A673 (cell line): ENCODE measurements at regions not wholly inside any gene's neighbourhood (a gene's known extent, or its start where the extent isn't known, plus 50 kb on each side); places are given as distances from the start of the nearest gene placed in this dataset.

Experiments
- BruUV-seq: library from RNA; stranded (reverse); fragments of 400-500 nt; replicated peaks from 2 replicates; lab custom pipeline; 2021; lab: Mats Ljungman, UMichigan
- CTCF ChIA-PET: fragments of 300-600 bp; sonication (Branson Sonifier 250); formaldehyde crosslinking; loops from one replicate; lab custom pipeline; 2022; ENCODE audit warnings: antibody characterized with exemption; lab: Charles Lee
- POLR2A ChIA-PET: fragments of 300-600 bp; sonication (Branson Sonifier 250); formaldehyde crosslinking; loops from one replicate; lab custom pipeline; 2022; ENCODE audit warnings: antibody characterized with exemption; ENCODE audit not compliant: low non-redundant PET; lab: Charles Lee
- DNase-seq: peaks from one replicate; pipeline ENCODE4 v3.0.0-alpha.2; 2015; ENCODE audit warnings: low spot score
- H3K27ac ChIP-seq: fragments of 200-600 bp; sonication (generic); 2 replicates; pipeline ENCODE4 v1.5.1; 2016; ENCODE audit warnings: mixed run types, low read depth, mild to moderate bottlenecking, mixed read lengths, antibody characterized with exemption, low read length; ENCODE audit not compliant: poor library complexity, severe bottlenecking
- H3K27me3 ChIP-seq: fragments of 200-600 bp; sonication (generic); replicated peaks from 2 replicates; pipeline ENCODE4 v1.6.1; 2017; ENCODE audit warnings: mixed run types, low read depth, mild to moderate bottlenecking, mixed read lengths, antibody characterized with exemption, low read length; ENCODE audit not compliant: insufficient read depth, poor library complexity
- H3K36me3 ChIP-seq: fragments of 200-600 bp; sonication (generic); 2 replicates; pipeline ENCODE4 v1.6.1; 2016; ENCODE audit warnings: mixed run types, mild to moderate bottlenecking, mixed read lengths, antibody characterized with exemption, low read length; ENCODE audit not compliant: insufficient read depth, poor library complexity, severe bottlenecking
- H3K4me1 ChIP-seq: fragments of 200-600 bp; sonication (generic); 2 replicates; pipeline ENCODE4 v1.6.1; 2017; ENCODE audit warnings: mixed run types, mild to moderate bottlenecking, mixed read lengths, antibody characterized with exemption, low read length; ENCODE audit not compliant: insufficient read depth, poor library complexity, severe bottlenecking
- H3K4me3 ChIP-seq: fragments of 200-600 bp; sonication (generic); 2 replicates; pipeline ENCODE4 v1.5.1; 2016; ENCODE audit warnings: low read depth, mixed run types, mild to moderate bottlenecking, mixed read lengths, low read length; ENCODE audit not compliant: poor library complexity, severe bottlenecking
- H3K9me3 ChIP-seq: fragments of 200-600 bp; sonication (generic); 2 replicates; pipeline ENCODE4 v1.6.1; 2016; ENCODE audit warnings: mixed run types, low read depth, mild to moderate bottlenecking, mixed read lengths, antibody characterized with exemption, low read length; ENCODE audit not compliant: poor library complexity, severe bottlenecking
- EZH2 ChIP-seq: fragments of 200-600 bp; sonication (generic); IDR thresholded peaks from 2 replicates; pipeline ENCODE4 v1.6.1; 2017; ENCODE audit warnings: borderline replicate concordance, low read depth, mild to moderate bottlenecking, mixed read lengths, antibody characterized with exemption, low read length; ENCODE audit not compliant: poor library complexity, severe bottlenecking
- intact Hi-C: fragments of 100-400 bp; cut with micrococcal nuclease; formaldehyde crosslinking; loops from one replicate; pipeline ENCODE4 v1.10.0; 2022; ENCODE audit not compliant: unreplicated experiment
- TF ChIP-seq, protein P1 (sequence below): fragments of 300-800, 200-600 bp; sonication (generic); conservative IDR thresholded peaks from 2 replicates; pipeline ENCODE4 v1.5.1; 2017; ENCODE audit warnings: low read depth, mild to moderate bottlenecking, antibody characterized with exemption, low read length, moderate library complexity, mixed read lengths

GRCh38 chr11:134691295-134691873, 279.3 kb upstream of the B3GAT1 start:
- Histone ChIP-seq H3K36me3 (no peaks in the 10 kb centered on the region), H3K27me3 (no peaks in the 10 kb centered on the region), H3K4me3 (no peak overlapping the region), H3K27ac (no peak overlapping the region), H3K4me1 (no peaks in the 10 kb centered on the region), H3K9me3 (no peaks in the 10 kb centered on the region)
- ChIA-PET POLR2A (no interaction called here), CTCF (no interaction called here)
- DNase-seq, result no peak
- intact Hi-C loops, result no loop called here
- no TSS peak for BruUV-seq
- TF ChIP-seq, protein P1, sequence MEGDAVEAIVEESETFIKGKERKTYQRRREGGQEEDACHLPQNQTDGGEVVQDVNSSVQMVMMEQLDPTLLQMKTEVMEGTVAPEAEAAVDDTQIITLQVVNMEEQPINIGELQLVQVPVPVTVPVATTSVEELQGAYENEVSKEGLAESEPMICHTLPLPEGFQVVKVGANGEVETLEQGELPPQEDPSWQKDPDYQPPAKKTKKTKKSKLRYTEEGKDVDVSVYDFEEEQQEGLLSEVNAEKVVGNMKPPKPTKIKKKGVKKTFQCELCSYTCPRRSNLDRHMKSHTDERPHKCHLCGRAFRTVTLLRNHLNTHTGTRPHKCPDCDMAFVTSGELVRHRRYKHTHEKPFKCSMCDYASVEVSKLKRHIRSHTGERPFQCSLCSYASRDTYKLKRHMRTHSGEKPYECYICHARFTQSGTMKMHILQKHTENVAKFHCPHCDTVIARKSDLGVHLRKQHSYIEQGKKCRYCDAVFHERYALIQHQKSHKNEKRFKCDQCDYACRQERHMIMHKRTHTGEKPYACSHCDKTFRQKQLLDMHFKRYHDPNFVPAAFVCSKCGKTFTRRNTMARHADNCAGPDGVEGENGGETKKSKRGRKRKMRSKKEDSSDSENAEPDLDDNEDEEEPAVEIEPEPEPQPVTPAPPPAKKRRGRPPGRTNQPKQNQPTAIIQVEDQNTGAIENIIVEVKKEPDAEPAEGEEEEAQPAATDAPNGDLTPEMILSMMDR, result no peak
- no peak for TF ChIP-seq EZH2

GRCh38 chr11:134689886-134690285, 277.8 kb upstream of the B3GAT1 start:
- CTCF ChIA-PET, result no interaction called here
- POLR2A ChIA-PET, result no interaction called here
- BruUV-seq, result no TSS peak
- intact Hi-C loops, result no loop called here
- no peaks in the 10 kb centered on the region for H3K36me3 ChIP-seq
- H3K9me3 ChIP-seq, result no peaks in the 10 kb centered on the region
- H3K27ac ChIP-seq, result no peak overlapping the region
- H3K4me3 ChIP-seq, result no peak overlapping the region
- H3K27me3 ChIP-seq, result no peaks in the 10 kb centered on the region
- H3K4me1 ChIP-seq, result no peaks in the 10 kb centered on the region
- TF ChIP-seq, protein P1, result no peak
- no peak for TF ChIP-seq EZH2
- DNase-seq, result no peak

GRCh38 chr11:134687548-134687947, 275.5 kb upstream of the B3GAT1 start:
- Histone ChIP-seq H3K4me3 (no peak overlapping the region), H3K27ac (no peak overlapping the region), H3K9me3 (no peaks in the 10 kb centered on the region), H3K27me3 (no peaks in the 10 kb centered on the region), H3K36me3 (no peaks in the 10 kb centered on the region), H3K4me1 (no peaks in the 10 kb centered on the region)
- DNase-seq, result no peak
- intact Hi-C loops, result no loop called here
- BruUV-seq, result no TSS peak
- POLR2A ChIA-PET, result no interaction called here
- TF ChIP-seq EZH2, result no peak
- TF ChIP-seq, protein P1, result no peak
- CTCF ChIA-PET, result no interaction called here
